ENCODE measurements at regions not wholly inside any gene's neighbourhood (a gene's known extent, or its start where the extent isn't known, plus 50 kb on each side); places are given as distances from the start of the nearest gene placed in this dataset.

DNA sequence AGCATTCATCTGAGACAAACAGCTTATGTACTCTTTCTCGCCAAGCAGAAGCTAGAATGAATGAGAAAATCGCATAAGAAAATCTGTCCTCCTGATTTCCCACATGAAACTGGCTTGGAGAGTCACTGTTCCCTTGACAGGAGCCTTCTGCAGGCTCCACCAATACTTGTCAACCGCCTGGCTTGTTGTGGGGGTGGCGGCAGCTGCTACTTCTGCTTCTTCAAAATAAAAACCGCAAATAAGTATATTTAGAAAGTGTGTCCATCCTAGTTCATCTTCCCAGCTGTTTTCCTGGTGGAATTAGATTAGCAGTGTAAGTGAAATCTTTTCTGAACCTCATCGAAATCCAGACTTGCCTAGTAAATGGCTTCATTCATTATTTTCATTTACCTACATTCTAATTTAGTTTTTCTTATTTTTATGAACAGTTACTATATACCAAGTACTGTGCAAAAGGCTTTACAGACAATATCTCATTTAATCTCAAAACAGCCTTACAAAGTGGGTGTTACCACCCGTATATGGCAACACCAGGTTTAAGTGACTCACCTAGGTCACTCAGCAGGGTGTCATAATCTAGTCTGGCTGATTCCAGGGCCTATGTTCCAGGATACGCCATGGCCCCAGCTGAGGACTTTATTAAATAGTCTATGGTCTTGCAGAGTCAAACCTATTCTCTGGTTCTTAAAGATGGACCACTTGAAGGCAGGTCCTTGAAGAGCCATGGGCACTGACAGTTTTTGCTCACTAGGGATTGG lies 104.6 kb upstream of the IGFBP7 start:
- H3K27me3 Mint-ChIP-seq (ENCODE audit: low read depth): no peaks in the 10 kb centered on the region
- H3K36me3 Mint-ChIP-seq (ENCODE audit: low read depth): no peaks in the 10 kb centered on the region
- intact Hi-C loops (cut with micrococcal nuclease): no loop called here
- no peak overlapping the region for H3K27ac Mint-ChIP-seq
- no peak for DNase-seq (ENCODE audit: low spot score)
- H3K4me1 Mint-ChIP-seq (ENCODE audit: low read depth): no peaks in the 10 kb centered on the region
- H3K9me3 Mint-ChIP-seq: no peaks in the 10 kb centered on the region
- H3K4me3 Mint-ChIP-seq (ENCODE audit: low read depth): no peak overlapping the region

DNA sequence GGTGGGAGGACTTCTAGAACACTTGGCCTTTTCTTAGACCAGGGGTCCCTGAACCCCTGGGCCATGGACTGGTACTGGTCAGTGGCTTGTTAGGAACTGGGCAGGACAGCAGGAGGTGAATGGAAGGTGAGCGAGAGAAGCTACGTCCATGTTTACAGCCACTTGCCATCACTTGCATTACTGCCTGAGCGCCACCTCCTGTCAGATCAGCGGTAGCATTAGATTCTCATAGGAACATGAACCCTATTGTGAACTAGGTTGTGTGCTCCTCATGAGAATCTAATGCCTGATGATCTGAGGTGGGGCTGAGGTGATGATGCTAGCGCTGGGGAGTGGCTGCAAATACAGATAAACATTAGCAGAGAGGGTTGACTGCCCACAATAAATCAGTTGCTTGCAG lies 100.9 kb upstream of the IGFBP7 start:
- no peaks in the 10 kb centered on the region for H3K27me3 Mint-ChIP-seq (ENCODE audit: low read depth)
- no peak for DNase-seq (ENCODE audit: low spot score)
- no peak overlapping the region for H3K27ac Mint-ChIP-seq
- H3K36me3 Mint-ChIP-seq (ENCODE audit: low read depth): no peaks in the 10 kb centered on the region
- H3K9me3 Mint-ChIP-seq: no peaks in the 10 kb centered on the region
- intact Hi-C loops (cut with micrococcal nuclease): no loop called here
- H3K4me1 Mint-ChIP-seq (ENCODE audit: low read depth): no peaks in the 10 kb centered on the region
- no peak overlapping the region for H3K4me3 Mint-ChIP-seq (ENCODE audit: low read depth)

DNA sequence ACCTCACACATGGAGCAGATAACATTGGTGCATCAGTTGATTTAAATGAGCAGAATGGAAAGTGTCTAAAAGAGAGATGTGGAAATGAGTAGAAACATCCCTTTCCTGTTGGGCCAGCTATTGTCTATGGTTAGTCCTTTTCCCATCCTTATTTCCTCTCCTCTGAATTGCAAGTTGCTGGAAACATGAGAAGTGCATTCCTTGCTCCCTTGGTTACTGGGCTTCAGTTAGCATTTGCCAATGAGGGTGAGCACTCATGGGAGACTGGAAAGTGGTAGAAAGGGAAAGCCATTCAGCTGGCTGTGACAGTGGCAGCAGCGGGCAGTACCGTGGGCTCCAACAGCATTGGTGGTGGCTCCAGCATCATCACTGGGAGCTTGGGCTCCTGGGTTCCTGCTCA lies 96.0 kb upstream of the IGFBP7 start:
- H3K36me3 Mint-ChIP-seq (ENCODE audit: low read depth): no peaks in the 10 kb centered on the region
- H3K27ac Mint-ChIP-seq: no peak overlapping the region
- no peaks in the 10 kb centered on the region for H3K9me3 Mint-ChIP-seq
- no peaks in the 10 kb centered on the region for H3K4me1 Mint-ChIP-seq (ENCODE audit: low read depth)
- intact Hi-C loops (cut with micrococcal nuclease): no loop called here
- DNase-seq (ENCODE audit: low spot score): no peak
- no peak overlapping the region for H3K4me3 Mint-ChIP-seq (ENCODE audit: low read depth)
- no peaks in the 10 kb centered on the region for H3K27me3 Mint-ChIP-seq (ENCODE audit: low read depth)

DNA sequence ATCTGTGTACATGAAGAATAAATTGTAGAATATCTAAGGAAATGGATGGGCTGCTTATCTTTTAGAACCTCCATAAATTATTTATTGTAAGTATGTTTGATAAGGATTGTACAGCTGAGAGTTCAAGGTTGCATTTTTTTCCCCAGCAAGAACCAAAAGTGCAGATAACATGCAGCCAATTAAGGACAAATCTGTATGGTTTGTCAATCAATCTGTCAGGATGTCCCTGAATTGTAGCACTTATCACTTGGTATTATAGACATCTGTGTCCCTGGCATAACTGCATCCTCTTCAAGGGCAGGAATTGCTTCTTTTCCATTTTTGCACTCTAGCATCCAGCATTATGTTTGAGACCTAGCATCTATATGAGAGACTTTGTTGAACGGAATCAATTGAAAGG lies 95.4 kb upstream of the IGFBP7 start:
- Mint-ChIP-seq H3K4me3 (ENCODE audit: low read depth) (no peak overlapping the region), H3K27me3 (ENCODE audit: low read depth) (no peaks in the 10 kb centered on the region), H3K9me3 (no peaks in the 10 kb centered on the region), H3K27ac (no peak overlapping the region), H3K36me3 (ENCODE audit: low read depth) (no peaks in the 10 kb centered on the region), H3K4me1 (ENCODE audit: low read depth) (no peaks in the 10 kb centered on the region)
- no peak for DNase-seq (ENCODE audit: low spot score)
- intact Hi-C loops (cut with micrococcal nuclease): no loop called here

DNA sequence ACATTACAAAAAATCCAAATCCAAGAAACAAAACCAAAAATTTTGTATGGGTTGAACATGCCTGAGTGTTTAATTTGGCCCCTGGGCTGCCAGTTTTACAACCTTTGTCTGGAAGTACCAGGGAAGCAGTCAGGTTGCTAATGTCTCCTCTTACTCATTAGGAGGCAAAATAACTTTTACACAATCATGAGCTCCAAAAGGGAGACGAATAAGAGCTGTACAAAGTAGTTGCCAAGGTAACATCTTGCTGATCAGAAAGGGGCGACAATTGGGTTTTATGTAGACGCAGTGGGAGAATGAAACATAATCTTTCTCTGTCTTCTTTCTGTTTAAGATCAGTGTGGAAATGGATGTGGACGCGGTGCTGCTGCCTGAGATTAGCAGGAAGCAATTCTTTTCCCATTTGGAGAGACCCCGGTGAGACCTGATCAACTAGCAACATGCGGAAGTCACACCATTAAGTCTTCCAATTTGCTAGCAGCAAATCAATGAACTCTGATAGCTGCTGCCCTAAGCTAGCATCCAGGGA lies 90.7 kb upstream of the IGFBP7 start:
- no peaks in the 10 kb centered on the region for H3K9me3 Mint-ChIP-seq
- no peaks in the 10 kb centered on the region for H3K4me1 Mint-ChIP-seq (ENCODE audit: low read depth)
- H3K27me3 Mint-ChIP-seq (ENCODE audit: low read depth): no peaks in the 10 kb centered on the region
- DNase-seq (ENCODE audit: low spot score): no peak
- intact Hi-C loops (cut with micrococcal nuclease): no loop called here
- no peak overlapping the region for H3K4me3 Mint-ChIP-seq (ENCODE audit: low read depth)
- H3K27ac Mint-ChIP-seq: no peak overlapping the region
- no peaks in the 10 kb centered on the region for H3K36me3 Mint-ChIP-seq (ENCODE audit: low read depth)

DNA sequence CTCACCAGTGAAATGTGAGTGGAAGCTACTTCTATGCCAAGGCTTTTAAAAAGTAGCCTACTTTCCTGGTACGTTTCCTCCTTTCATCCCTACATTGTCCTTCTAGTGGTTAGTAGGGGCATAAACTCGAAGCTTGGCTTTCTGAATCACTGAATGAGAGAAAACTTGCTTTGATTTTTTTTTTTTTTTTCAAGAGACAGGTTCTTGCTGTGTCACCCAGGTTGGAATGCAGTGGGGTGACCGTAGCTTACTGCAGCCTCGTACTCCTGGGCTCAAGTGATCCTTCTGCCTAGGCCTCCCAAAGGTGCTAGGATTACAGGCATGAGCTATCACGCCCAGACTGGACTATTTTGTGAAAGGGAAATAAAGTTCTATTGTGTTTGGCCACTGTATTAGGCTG lies 89.1 kb upstream of the IGFBP7 start:
- Mint-ChIP-seq H3K4me3 (ENCODE audit: low read depth) (no peak overlapping the region), H3K27ac (no peak overlapping the region), H3K4me1 (ENCODE audit: low read depth) (no peaks in the 10 kb centered on the region), H3K9me3 (no peaks in the 10 kb centered on the region), H3K36me3 (ENCODE audit: low read depth) (no peaks in the 10 kb centered on the region), H3K27me3 (ENCODE audit: low read depth) (peaks cover 3% of the 10 kb centered on the region)
- intact Hi-C loops (cut with micrococcal nuclease): no loop called here
- no peak for DNase-seq (ENCODE audit: low spot score)

DNA sequence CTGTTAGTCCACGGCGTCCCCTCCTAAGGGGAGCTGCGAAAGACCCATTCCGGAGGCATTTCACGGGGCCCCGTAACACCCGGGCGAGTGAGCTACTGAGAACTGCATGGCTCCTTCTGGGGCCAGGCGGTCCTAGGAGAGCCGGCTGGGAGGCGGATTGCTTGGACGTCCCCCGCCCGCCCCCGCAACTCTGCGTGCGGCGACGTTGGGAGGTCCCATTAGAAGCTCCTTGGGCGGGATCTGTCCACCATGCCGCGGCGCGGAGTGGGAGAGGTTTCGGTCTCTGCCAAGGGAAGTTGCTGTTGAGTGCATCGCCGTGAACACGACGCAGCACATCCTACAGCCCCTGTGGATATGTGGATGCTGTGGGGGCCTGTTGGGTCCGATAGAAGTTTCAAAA lies 85.4 kb upstream of the IGFBP7 start:
- Mint-ChIP-seq H3K4me3 (ENCODE audit: low read depth) (no peak overlapping the region), H3K9me3 (no peaks in the 10 kb centered on the region), H3K4me1 (ENCODE audit: low read depth) (no peaks in the 10 kb centered on the region), H3K36me3 (ENCODE audit: low read depth) (no peaks in the 10 kb centered on the region), H3K27me3 (ENCODE audit: low read depth) (peaks cover 10% of the 10 kb centered on the region), H3K27ac (no peak overlapping the region)
- no peak for DNase-seq (ENCODE audit: low spot score)
- intact Hi-C loops (cut with micrococcal nuclease): no loop called here

DNA sequence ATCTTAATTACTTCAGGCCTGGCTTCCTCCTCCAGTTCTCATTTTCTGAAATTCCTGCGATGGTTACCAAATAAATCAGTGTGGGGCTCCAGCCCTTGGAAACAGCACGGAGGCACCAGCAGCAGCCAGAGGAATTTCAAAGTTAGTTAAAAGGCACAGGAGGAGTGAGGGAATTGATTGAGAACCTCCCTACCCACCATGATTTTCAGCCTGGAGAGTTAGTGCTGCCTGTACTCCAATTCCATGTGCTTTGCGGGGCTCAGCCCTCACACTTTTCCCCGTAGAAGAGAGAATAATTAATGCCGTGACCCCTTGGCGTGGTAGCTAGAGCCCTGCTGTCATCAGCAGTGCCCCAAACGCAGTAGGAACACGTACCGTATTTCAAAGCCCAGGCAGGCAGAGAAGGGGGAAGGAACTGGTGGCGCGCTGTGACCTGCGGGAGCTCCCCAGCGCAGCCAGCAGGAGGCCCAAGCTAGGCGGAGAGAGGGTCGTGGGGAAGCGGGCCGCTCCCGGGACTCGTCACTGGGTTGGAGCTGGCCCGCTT lies 84.0 kb upstream of the IGFBP7 start:
- Mint-ChIP-seq H3K27ac (no peak overlapping the region), H3K4me1 (ENCODE audit: low read depth) (no peaks in the 10 kb centered on the region), H3K27me3 (ENCODE audit: low read depth) (peaks cover 10% of the 10 kb centered on the region), H3K4me3 (ENCODE audit: low read depth) (no peak overlapping the region), H3K9me3 (no peaks in the 10 kb centered on the region), H3K36me3 (ENCODE audit: low read depth) (no peaks in the 10 kb centered on the region)
- intact Hi-C loops (cut with micrococcal nuclease): no loop called here
- DNase-seq (ENCODE audit: low spot score): no peak

DNA sequence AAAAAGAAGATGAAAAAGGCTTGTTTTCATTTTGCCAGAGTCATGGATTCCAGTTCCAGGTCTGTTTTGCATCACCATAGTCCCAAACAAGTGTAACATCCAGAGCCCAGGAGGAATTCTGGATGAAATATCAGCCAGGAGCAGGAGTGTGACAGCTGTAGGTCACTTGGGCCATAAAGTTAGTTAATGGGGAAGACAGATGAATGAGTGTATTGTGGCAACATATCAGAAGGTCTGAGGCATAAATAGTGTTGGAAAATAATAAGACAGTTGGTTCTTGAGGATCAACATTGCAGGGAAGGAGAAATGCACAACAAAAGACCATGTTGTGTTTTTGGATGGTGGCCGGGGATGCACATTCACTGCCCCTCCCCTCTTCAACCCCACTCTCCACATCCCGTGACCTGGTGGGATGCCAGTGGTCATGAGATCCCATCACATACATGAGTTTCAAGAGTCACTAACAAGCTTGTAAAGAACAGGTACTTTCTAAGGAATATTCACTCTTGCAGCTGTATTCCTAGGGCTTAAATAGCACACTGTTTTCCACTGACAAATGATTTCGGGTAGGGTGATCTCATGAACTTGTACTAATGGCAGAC lies 83.1 kb upstream of the IGFBP7 start:
- intact Hi-C loops (cut with micrococcal nuclease): no loop called here
- Mint-ChIP-seq H3K27ac (no peak overlapping the region), H3K27me3 (ENCODE audit: low read depth) (peaks cover 10% of the 10 kb centered on the region), H3K4me3 (ENCODE audit: low read depth) (no peak overlapping the region), H3K4me1 (ENCODE audit: low read depth) (no peaks in the 10 kb centered on the region), H3K36me3 (ENCODE audit: low read depth) (no peaks in the 10 kb centered on the region), H3K9me3 (no peaks in the 10 kb centered on the region)
- no peak for DNase-seq (ENCODE audit: low spot score)

DNA sequence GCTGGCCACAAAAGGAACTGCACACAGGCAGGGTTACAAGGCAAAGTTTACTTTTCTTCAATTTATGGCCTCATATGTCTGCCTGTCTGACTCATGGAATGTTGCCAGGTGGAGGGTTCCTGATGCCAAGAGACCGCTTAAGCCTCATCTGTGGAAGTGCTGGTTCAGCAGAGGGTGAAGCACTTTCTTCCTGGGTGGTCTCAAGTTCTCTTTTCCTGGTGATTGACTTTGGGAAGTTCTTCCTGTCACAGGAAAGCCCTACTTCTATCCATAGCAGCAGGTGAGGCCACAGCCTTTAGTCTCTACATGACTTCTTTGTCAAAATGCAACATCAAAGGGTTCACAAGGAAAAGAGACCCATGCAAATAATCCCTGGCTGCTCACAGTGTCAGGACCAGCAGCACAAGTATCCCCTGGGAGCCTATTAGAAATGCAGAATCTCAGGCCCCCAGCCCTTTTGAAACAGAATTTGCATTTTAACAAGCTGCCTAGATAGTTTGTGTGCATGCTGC lies 81.4 kb upstream of the IGFBP7 start:
- no peak for DNase-seq (ENCODE audit: low spot score)
- peaks cover 10% of the 10 kb centered on the region for H3K27me3 Mint-ChIP-seq (ENCODE audit: low read depth)
- no peaks in the 10 kb centered on the region for H3K4me1 Mint-ChIP-seq (ENCODE audit: low read depth)
- no peaks in the 10 kb centered on the region for H3K36me3 Mint-ChIP-seq (ENCODE audit: low read depth)
- H3K27ac Mint-ChIP-seq: no peak overlapping the region
- H3K9me3 Mint-ChIP-seq: no peaks in the 10 kb centered on the region
- H3K4me3 Mint-ChIP-seq (ENCODE audit: low read depth): no peak overlapping the region
- intact Hi-C loops (cut with micrococcal nuclease): no loop called here

DNA sequence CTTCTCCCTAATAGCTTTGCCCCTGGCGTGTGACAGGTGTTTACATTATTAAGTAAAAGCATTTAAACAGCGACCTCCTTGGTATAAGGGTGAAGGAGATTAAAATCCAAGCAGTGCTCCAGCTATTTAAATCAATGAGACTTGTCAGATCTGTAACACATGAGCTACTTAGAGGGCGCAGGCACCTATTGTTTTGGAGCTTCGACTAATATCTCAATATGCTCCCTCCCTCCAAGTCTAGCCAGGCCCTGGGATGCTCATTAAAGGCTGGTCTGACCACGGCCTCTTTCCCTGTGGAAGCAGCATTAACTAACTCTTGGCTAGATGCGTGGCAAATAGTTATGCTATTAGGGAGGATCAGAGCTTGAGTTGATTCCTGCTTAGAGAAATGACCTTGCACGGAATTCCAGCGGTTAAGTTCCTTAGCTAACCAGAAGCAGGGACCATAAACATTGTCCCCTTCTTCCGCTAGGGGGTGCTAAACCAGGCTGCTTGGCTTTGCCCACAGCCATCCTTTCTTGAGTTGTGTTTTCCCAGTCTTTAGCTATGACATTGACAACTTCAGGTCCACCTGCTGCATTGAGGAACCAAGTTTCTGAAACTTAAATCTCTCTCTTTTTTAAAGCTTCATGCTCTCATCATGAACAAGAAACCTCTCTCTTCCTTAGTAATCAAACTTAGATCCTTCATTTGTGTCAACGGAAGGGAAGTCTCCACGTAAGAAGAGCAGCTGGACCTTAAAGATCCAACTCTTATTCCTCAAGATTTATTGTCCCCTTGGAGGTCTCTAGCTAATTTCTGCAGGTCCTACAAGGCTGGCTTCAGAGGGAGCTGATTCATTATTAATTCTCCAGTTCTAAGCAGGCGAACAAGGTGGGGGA lies 80.7 kb upstream of the IGFBP7 start:
- DNase-seq (ENCODE audit: low spot score): no peak
- no peaks in the 10 kb centered on the region for H3K9me3 Mint-ChIP-seq
- H3K4me3 Mint-ChIP-seq (ENCODE audit: low read depth): no peak overlapping the region
- H3K27ac Mint-ChIP-seq: no peak overlapping the region
- no peaks in the 10 kb centered on the region for H3K36me3 Mint-ChIP-seq (ENCODE audit: low read depth)
- peaks cover 10% of the 10 kb centered on the region for H3K27me3 Mint-ChIP-seq (ENCODE audit: low read depth)
- H3K4me1 Mint-ChIP-seq (ENCODE audit: low read depth): no peaks in the 10 kb centered on the region
- intact Hi-C loops (cut with micrococcal nuclease): no loop called here

DNA sequence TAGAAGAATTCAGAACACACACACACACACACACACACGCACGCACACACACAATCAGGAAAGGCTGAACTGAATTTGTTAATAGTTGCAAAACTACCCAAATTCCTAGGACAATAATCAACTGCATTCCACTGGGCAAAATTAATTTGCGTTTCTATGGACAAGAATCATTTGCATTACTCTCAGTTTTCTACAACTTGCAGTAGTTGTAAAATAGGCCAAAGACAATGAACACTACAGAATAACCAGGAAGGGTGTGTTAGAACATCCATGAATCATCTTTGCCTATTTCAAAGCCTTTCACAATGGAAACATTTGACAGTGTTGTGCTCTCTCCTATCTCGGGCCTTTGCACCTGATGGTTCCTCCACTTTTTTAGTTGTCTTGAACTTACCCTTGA lies 77.1 kb upstream of the IGFBP7 start:
- H3K4me3 Mint-ChIP-seq (ENCODE audit: low read depth): no peak overlapping the region
- no peaks in the 10 kb centered on the region for H3K36me3 Mint-ChIP-seq (ENCODE audit: low read depth)
- no peak overlapping the region for H3K27ac Mint-ChIP-seq
- no peak for DNase-seq (ENCODE audit: low spot score)
- no peaks in the 10 kb centered on the region for H3K9me3 Mint-ChIP-seq
- intact Hi-C loops (cut with micrococcal nuclease): no loop called here
- no peaks in the 10 kb centered on the region for H3K4me1 Mint-ChIP-seq (ENCODE audit: low read depth)
- no peaks in the 10 kb centered on the region for H3K27me3 Mint-ChIP-seq (ENCODE audit: low read depth)
